ENCODE measurements at regions not wholly inside any gene's neighbourhood (a gene's known extent, or its start where the extent isn't known, plus 50 kb on each side); places are given as distances from the start of the nearest gene placed in this dataset.

- TF ChIP-seq EZH2 (IDR thresholded peaks at IDR 0.05) (no peak), POLR2A (IDR thresholded peaks at IDR 0.05; ENCODE audit: borderline replicate concordance, extremely low read depth, insufficient read depth, insufficient read length) (no peak), EGR1 (IDR thresholded peaks at IDR 0.05; ENCODE audit: low read depth) (no peak), ZNF274 (IDR thresholded peaks at IDR 0.05; ENCODE audit: low read depth, low read length) (no peak), SRF (IDR thresholded peaks at IDR 0.05; ENCODE audit: low read depth) (no peak), SP1 (IDR thresholded peaks at IDR 0.05; ENCODE audit: low read depth) (no peak), YY1 (IDR thresholded peaks at IDR 0.05; ENCODE audit: extremely low read depth, insufficient replicate concordance, low read depth, low read length) (no peak), CBX3 (IDR thresholded peaks at IDR 0.05; ENCODE audit: low read depth) (no peak), TCF7L2 (IDR thresholded peaks at IDR 0.05; ENCODE audit: borderline replicate concordance, extremely low read depth, insufficient read depth, insufficient read length) (no peak), MAX (IDR thresholded peaks at IDR 0.05) (no peak), EZH2phosphoT487 (IDR thresholded peaks at IDR 0.05; ENCODE audit: borderline replicate concordance) (no peak), CEBPB (IDR thresholded peaks at IDR 0.05; ENCODE audit: low read depth) (no peak)
- TF ChIP-seq, protein P1, sequence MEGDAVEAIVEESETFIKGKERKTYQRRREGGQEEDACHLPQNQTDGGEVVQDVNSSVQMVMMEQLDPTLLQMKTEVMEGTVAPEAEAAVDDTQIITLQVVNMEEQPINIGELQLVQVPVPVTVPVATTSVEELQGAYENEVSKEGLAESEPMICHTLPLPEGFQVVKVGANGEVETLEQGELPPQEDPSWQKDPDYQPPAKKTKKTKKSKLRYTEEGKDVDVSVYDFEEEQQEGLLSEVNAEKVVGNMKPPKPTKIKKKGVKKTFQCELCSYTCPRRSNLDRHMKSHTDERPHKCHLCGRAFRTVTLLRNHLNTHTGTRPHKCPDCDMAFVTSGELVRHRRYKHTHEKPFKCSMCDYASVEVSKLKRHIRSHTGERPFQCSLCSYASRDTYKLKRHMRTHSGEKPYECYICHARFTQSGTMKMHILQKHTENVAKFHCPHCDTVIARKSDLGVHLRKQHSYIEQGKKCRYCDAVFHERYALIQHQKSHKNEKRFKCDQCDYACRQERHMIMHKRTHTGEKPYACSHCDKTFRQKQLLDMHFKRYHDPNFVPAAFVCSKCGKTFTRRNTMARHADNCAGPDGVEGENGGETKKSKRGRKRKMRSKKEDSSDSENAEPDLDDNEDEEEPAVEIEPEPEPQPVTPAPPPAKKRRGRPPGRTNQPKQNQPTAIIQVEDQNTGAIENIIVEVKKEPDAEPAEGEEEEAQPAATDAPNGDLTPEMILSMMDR (IDR thresholded peaks at IDR 0.05 in 2 of 3, conservative IDR thresholded peaks at IDR 0.05 in 1 of 3; ENCODE audit: borderline replicate concordance in 1 of 3, insufficient read depth in 1 of 3, low read depth in 2 of 3, low read length in 2 of 3) = no peak
- TF ChIP-seq, protein P2, sequence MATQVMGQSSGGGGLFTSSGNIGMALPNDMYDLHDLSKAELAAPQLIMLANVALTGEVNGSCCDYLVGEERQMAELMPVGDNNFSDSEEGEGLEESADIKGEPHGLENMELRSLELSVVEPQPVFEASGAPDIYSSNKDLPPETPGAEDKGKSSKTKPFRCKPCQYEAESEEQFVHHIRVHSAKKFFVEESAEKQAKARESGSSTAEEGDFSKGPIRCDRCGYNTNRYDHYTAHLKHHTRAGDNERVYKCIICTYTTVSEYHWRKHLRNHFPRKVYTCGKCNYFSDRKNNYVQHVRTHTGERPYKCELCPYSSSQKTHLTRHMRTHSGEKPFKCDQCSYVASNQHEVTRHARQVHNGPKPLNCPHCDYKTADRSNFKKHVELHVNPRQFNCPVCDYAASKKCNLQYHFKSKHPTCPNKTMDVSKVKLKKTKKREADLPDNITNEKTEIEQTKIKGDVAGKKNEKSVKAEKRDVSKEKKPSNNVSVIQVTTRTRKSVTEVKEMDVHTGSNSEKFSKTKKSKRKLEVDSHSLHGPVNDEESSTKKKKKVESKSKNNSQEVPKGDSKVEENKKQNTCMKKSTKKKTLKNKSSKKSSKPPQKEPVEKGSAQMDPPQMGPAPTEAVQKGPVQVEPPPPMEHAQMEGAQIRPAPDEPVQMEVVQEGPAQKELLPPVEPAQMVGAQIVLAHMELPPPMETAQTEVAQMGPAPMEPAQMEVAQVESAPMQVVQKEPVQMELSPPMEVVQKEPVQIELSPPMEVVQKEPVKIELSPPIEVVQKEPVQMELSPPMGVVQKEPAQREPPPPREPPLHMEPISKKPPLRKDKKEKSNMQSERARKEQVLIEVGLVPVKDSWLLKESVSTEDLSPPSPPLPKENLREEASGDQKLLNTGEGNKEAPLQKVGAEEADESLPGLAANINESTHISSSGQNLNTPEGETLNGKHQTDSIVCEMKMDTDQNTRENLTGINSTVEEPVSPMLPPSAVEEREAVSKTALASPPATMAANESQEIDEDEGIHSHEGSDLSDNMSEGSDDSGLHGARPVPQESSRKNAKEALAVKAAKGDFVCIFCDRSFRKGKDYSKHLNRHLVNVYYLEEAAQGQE (IDR thresholded peaks at IDR 0.05; ENCODE audit: low read depth) = no peak
These were observed 171.5 kb downstream of the IRF8 start for GRCh38 chr16:86070484-86070883.
